A204.1 (cell line): ENCODE measurements at regions not wholly inside any gene's neighbourhood (a gene's known extent, or its start where the extent isn't known, plus 50 kb on each side); places are given as distances from the start of the nearest gene placed in this dataset.

ENCODE experiments used
- FAIRE-seq: peaks from 2 replicates; lab custom pipeline; 2012; peaks lifted over from hg19 to GRCh38; lab: Jason Lieb, UNC

DNA sequence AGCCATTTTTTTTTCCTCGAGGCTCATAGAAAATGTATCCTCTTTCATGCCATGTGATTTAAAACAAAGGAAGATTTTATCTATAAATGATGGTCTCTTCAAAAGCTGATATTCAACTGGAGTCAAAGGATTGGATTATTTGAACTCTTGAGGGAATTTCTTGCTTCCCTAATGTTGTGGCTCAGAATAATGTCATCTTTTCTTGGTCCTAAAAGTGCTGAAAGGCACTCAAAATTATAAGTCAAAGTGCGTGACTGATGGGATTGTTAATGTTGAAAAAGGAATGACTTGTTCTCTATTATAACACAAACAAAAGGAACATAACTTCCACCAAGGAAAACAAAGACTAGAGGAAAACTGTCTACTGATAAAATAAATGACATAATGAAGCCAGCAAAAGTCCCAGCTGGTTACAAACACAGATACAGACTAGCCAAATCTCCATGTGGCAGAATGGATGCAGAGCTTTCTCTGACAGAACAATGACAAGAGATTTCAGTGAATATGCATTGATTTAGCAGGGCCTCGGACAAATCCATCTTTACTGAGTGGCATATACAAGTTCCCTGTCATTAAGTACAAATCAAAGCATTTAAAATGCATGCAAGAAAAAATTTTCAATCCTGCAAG lies 552.6 kb downstream of the GBA3 start:
- no peak for FAIRE-seq

GRCh38 chr4:23242962-23243361 lies 550.2 kb downstream of the GBA3 start:
- no peak for FAIRE-seq

- no peak for FAIRE-seq
Observed at GRCh38 chr4:23241408-23241807, 548.7 kb downstream of the GBA3 start.

DNA sequence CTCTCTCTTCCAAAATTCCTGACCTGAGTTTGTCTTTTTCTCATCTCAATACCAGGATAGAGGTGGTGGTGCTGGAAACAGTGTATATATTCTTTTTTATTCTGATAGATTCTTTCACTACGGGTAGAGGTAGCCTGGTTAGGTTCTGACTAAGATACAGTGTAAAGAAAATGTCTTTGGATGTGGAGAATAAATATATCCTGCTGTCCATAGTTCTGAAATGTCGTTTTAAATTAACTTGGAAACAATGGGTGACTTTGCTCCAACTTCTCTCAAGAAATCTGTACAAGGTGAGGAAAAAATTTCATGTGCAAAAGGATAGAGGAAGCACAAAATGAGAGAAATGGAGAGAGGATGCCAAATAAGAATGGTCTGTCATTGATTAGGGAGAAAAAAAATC lies 546.1 kb downstream of the GBA3 start:
- no peak for FAIRE-seq

DNA sequence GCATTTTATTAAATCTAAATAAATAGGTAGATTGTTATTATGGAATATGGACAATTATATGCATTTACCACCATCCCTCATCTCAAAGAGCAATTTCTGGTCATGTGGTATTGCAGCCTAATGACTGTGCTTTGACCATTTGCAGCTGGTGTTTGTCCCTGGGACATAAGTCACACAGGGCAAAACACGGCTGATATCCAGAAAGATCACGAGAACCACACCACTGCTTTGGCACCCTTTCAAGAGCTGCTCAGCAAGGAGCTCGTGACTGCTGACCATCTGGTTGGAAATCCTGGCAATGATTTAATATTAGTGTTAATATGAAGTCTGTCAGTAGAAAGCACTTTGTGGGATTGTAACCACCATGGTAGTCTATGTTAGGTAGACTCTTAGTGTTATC lies 545.0 kb downstream of the GBA3 start:
- FAIRE-seq = no peak

DNA sequence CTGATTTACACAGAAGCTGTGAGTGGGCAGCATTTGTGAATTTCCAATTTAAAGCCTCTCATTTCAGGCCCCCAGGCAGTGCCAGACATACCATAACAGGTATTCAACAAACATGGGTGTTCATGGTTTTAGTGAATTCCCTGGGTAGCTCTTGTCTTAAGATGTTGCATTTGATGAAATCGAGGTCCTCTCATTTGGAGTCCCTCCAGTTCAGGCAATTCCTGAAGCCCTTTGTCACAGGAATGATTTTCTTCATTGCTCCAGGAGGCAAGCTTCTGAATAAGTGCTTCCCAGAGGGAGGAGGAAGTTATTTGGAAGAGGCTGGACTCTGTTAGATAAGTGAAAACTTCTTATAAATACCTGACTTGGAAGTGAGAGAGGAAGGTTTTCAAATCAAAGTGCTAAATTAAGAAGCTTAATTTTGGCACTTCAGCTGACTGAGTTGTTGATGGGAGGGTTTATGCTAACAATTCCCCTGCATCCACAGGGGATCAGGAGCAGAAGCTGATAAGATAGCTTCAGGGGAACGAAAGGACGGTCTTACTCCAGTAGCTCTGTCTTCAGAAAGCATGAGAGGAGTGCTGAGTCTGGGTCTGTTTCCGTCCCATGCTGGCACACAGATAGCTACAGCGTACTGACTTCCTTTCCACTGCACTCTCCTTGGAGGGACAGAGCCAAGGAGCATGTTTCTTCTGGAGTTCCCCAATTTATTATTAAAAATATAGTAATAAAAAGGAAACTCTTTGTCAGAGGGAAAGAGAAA lies 543.1 kb downstream of the GBA3 start:
- no peak for FAIRE-seq

GRCh38 chr4:23234716-23235115 lies 542.0 kb downstream of the GBA3 start:
- no peak for FAIRE-seq

GRCh38 chr4:23234018-23234417 lies 541.3 kb downstream of the GBA3 start:
- no peak for FAIRE-seq

DNA sequence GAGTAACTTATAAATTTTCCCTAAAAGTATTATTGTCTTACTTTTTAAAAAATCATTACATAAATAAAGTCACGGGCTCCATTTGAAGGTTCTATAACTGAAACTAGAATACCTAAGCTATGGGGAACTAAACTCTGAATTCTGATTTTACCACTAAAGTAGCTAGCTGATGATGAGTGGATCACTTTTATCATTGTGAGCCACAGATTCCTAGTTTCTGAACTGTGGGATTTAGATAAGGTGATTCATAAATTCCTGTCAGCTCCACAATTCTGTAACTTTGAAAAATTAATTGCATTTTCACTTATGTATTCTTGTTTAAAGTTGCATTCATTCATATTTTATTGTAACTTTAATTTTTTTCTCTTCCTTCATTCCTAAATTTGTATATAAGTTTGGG lies 540.9 kb downstream of the GBA3 start:
- no peak for FAIRE-seq

DNA sequence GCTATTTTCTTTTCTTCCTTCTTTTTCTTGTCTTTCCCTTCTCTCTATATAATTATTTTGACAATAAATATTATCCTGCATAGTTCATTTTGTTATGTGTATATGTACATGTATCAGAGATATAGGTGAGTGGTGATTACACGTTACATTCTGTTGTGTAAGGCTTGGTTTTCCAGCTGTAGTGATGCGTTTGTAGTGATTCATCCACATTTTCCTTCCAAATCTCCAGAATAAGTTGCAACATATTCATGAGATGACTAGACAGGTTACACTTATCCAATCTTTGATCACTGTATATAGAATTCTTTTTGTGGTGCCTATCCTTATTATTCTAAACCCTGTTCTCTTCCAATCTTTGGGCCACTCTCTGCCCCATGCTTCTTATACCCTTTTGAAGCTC lies 540.2 kb downstream of the GBA3 start:
- FAIRE-seq = no peak

- FAIRE-seq = no peak
Observed at GRCh38 chr4:23225564-23225963, 532.8 kb downstream of the GBA3 start.

GRCh38 chr4:23224684-23225420 lies 532.1 kb downstream of the GBA3 start:
- FAIRE-seq = no peak

GRCh38 chr4:23220911-23221310 lies 528.2 kb downstream of the GBA3 start:
- no peak for FAIRE-seq

DNA sequence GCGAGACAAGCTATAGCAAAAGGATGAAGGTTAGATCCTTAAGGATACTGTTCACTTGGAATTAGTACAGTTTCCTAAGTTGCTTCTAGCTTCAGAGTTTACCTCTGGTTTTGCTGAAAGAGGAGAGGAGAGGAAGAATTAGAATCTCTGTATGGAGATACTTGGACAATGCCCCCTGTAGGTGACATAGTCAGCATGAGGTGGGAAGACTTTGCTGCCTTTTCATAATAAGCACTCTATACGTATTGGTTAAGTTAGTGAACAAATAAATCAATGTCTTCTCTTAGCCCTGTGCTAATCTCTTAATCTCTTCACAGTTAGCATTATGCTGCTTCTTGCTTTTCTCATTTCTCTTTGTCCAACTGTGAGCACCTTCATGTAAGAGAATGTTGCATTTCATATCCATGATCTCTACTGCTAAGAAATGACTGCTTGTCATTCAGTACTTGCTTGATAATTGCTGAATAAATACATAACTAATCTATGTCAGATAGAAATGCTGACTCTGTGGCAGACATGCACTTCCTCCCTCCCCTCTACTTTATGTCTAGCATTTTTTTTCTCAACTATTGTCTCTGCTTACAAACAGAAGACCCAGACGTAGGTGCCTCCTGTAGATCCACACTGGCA lies 527.2 kb downstream of the GBA3 start:
- no peak for FAIRE-seq

DNA sequence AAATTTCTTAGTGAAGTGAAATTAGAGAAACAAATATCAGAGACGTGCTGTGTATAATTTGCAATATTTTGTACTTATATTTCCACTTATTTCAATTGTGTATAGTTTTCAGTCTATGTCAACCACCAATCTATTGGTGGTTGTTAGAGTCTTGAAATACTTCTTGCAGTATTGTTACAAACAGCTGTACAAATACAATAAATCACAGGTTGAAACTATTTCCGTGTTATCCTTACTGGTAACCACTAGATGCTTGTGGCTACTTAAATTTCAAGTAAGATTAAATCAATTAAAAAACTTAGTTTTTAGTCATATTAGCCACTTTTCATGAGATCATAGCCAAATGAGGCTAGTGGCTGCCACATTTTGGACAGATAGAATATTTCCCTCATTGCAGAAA lies 520.5 kb downstream of the GBA3 start:
- FAIRE-seq = no peak

GRCh38 chr4:23212558-23212957 lies 519.8 kb downstream of the GBA3 start:
- no peak for FAIRE-seq

GRCh38 chr4:23207059-23207458 lies 514.3 kb downstream of the GBA3 start:
- no peak for FAIRE-seq

- no peak for FAIRE-seq
Observed at GRCh38 chr4:23202712-23203247, 510.0 kb downstream of the GBA3 start.

GRCh38 chr4:23194751-23195150 lies 502.0 kb downstream of the GBA3 start:
- no peak for FAIRE-seq

GRCh38 chr4:23174179-23174578 lies 481.4 kb downstream of the GBA3 start:
- FAIRE-seq = no peak

- no peak for FAIRE-seq
Observed at GRCh38 chr4:23171976-23172375, 479.2 kb downstream of the GBA3 start.

- no peak for FAIRE-seq
Observed at GRCh38 chr4:23169608-23170311, 477.0 kb downstream of the GBA3 start.
